NCI-H2081 treated with DMSO at 0.1 percent for 48 hours (cell line): ENCODE measurements at regions not wholly inside any gene's neighbourhood (a gene's known extent, or its start where the extent isn't known, plus 50 kb on each side); places are given as distances from the start of the nearest gene placed in this dataset.
A peak's percentile ranks its signal among the peaks of the same experiment; 100 is the strongest.

Experiments
- DNase-seq: peaks from one replicate; lab custom pipeline; 2025; lab: John Stamatoyannopoulos, UW

- no peak for DNase-seq
Observed at GRCh38 chr9:107750741-107751566, 261.4 kb upstream of the KLF4 start.

- peak; percentile 37 for DNase-seq
Observed at GRCh38 chr9:107749787-107750444, 260.3 kb upstream of the KLF4 start.

GRCh38 chr9:107744873-107745272 is 255.3 kb upstream of the KLF4 start:
- no peak for DNase-seq

- DNase-seq = no peak
Observed at GRCh38 chr9:107742531-107743309, 253.2 kb upstream of the KLF4 start.

- no peak for DNase-seq
Observed at GRCh38 chr9:107740088-107740980, 250.8 kb upstream of the KLF4 start.

GRCh38 chr9:107739601-107740082 is 250.1 kb upstream of the KLF4 start:
- no peak for DNase-seq

- no peak for DNase-seq
Observed at GRCh38 chr9:107738789-107739188, 249.2 kb upstream of the KLF4 start.

- no peak for DNase-seq
Observed at GRCh38 chr9:107737987-107738743, 248.6 kb upstream of the KLF4 start.

GRCh38 chr9:107737610-107737986 is 248.0 kb upstream of the KLF4 start:
- no peak for DNase-seq

GRCh38 chr9:107735821-107736220 is 246.3 kb upstream of the KLF4 start:
- no peak for DNase-seq

GRCh38 chr9:107734256-107735013 is 244.9 kb upstream of the KLF4 start:
- no peak for DNase-seq

GRCh38 chr9:107733523-107733894 is 243.9 kb upstream of the KLF4 start:
- DNase-seq = no peak

GRCh38 chr9:107732781-107733522 is 243.4 kb upstream of the KLF4 start:
- DNase-seq = no peak

GRCh38 chr9:107731115-107731762 is 241.7 kb upstream of the KLF4 start:
- DNase-seq = no peak

- DNase-seq = no peak
Observed at GRCh38 chr9:107730666-107731065, 241.1 kb upstream of the KLF4 start.

- no peak for DNase-seq
Observed at GRCh38 chr9:107727086-107727780, 237.7 kb upstream of the KLF4 start.

GRCh38 chr9:107723015-107723414 is 233.4 kb upstream of the KLF4 start:
- DNase-seq = no peak

- DNase-seq = no peak
Observed at GRCh38 chr9:107721705-107722245, 232.2 kb upstream of the KLF4 start.
